NCI-H510A treated with DMSO at 0.1 percent for 48 hours (cell line): ENCODE measurements at regions not wholly inside any gene's neighbourhood (a gene's known extent, or its start where the extent isn't known, plus 50 kb on each side); places are given as distances from the start of the nearest gene placed in this dataset.
A peak's percentile ranks its signal among the peaks of the same experiment; 100 is the strongest.

ENCODE experiments used
- DNase-seq: peaks from one replicate; lab custom pipeline; 2025; lab: John Stamatoyannopoulos, UW

- peak; percentile 37 for DNase-seq
These were observed 244.0 kb upstream of the ZWINT start for GRCh38 chr10:56605051-56605450.

GRCh38 chr10:56604624-56605023 is 243.6 kb upstream of the ZWINT start:
- DNase-seq: no peak

GRCh38 chr10:56599201-56599600 is 238.1 kb upstream of the ZWINT start:
- DNase-seq: no peak

- no peak for DNase-seq
These were observed 235.2 kb upstream of the ZWINT start for GRCh38 chr10:56596257-56596656.

GRCh38 chr10:56593120-56593519 is 232.1 kb upstream of the ZWINT start:
- no peak for DNase-seq

DNA sequence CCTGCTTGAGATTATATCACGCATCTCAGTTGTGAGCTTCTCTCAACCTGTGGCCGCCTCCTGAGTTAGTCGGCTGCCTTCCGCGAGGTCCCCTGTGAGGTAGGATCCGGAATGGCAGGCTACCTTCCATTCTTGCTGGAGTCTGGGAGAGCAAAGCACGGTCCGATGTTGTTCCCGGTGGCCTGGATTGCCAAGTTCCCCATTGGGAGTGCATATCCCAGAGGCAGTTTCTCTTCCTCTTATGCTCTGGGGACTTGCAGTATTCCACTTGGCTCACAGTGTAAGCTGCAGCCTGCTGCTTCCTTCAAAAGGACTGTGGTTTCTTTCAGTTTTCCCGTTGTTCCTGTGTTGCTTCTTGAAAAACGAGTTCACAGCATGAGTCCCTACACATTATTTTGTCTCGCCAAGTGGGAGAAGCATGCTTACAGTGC is 225.4 kb upstream of the ZWINT start:
- no peak for DNase-seq

GRCh38 chr10:56585447-56586171 is 224.6 kb upstream of the ZWINT start:
- DNase-seq: no peak

DNA sequence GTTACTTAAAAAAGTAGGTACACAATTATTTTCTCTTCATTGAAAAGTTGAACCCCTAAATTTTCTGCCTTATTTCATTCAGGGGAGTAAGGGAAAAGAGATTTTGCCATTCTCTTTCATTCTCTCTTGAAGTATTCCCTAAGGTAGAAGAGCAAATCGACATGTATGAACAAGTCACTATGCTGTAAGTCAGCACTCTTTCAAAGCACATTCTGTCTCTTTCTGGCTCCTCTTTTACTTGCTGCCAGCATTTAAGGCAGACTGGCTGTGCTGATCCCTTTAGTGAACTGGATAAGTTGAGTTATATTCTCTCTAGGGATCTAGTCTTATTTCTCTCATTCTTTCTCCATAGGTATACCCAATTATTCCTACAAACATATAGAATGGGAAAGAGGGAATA is 222.3 kb upstream of the ZWINT start:
- DNase-seq: no peak

DNA sequence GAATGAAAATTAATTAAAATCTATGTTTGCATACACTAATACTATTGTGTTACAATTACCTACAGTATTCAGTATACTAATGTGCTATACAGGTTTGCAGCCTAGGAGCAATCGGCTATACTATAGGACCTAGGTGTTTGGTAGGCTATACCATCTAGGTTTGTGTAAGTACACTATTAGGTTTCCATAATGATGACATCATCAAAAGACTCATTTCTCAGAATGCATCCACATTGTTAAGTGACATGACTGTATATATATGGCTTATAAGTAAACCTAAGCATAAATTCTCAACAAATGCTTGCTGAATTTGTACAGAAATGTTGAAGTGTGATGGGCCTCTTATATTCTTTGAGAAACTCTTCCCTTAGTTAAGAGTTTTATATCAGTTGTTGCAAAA is 206.5 kb upstream of the ZWINT start:
- no peak for DNase-seq

DNA sequence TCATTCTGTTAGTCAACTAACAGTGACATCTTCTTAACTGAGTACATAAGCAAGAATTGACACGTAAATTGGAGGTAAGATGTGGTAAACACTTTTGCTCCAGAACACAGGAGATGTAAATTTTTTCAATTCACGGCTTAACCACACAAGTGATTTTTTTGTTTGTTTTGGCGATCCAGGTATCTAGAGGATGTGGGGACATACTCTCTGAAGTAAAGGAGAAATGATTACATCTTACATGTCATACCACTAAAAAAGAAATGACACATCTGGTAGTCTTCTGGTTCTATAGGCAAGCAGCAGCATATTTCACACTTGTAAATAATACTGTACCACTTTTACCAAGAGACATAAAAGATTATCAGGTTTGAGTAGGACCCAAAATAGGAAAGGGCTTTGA is 200.3 kb upstream of the ZWINT start:
- no peak for DNase-seq

DNA sequence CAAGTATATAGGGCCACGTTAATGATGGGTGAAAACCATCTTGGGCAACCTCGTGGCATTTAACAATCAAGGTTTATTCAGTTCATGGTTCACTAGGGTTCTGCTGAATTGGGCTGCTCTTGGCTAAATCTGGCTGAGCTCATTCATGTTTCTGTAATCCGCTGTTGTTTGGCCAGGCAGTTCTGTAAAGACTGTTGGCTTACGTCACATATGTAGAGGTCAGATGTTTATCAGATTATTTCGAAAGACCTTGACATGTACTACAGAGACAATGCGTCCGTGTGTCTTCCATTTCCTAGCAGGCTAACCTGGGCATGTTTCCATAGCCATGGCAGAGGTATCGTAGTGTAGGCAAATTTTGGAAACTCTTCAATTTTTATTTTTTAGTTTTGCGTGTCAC is 190.0 kb upstream of the ZWINT start:
- no peak for DNase-seq

DNA sequence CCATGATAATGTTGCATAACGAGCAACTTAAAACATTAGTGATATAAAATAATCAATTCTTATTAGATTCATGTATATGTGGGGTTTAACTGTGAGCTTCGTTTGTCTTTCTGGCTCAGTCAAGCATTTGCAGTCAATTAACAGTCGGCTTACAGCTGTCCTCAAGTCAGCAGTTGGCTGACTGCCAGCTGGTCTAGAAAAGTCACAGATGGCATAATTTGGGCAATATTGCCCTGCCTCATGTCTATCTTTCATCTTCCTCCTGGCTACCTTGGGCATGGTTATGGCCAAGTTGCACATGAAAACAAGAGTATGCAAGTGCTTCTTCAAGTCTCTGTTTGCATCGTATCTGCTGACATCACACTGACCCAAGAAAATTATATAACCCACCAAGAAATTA is 186.1 kb upstream of the ZWINT start:
- DNase-seq: peak; percentile 33

- DNase-seq: no peak
These were observed 176.9 kb upstream of the ZWINT start for GRCh38 chr10:56537984-56538383.

GRCh38 chr10:56522166-56522565 is 161.1 kb upstream of the ZWINT start:
- no peak for DNase-seq

DNA sequence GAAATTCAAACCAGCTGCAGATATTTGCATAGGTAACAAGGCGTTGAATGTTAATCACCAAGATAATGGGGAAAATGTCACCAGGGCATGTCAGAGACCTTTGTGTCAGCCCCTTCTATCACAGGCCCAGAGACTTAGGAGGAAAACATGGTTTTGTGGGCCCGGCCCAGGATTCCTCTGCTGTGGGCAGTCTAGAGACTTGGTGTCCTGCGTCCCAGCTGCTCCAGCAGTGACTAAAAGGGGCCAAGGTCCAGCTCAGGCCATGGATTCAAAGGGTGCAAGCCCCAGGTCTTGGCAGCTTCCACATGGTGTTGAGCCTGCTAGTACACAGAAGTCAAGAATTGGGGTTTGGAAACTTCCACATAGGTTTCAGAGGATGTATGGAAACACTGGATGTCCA is 147.5 kb upstream of the ZWINT start:
- DNase-seq: no peak

GRCh38 chr10:56507033-56507432 is 146.0 kb upstream of the ZWINT start:
- DNase-seq: no peak

DNA sequence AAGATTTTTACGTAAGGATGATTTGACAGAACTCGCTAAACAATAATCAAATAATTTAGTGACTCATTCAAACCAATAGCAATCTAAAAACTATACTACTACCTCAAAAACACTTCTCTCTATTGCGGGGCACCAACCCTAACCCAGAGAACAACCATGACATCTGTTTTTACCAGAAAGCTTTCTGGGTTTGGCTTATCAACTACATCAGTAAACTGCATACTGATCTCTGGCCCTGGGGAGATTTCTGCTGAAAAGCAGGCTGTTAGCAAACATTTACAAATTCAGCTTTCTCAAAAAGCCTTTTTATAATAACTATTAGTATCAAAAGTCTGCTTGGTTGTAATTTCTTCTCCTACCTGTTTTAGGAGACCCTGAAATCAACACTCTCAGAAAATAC is 144.5 kb upstream of the ZWINT start:
- DNase-seq: no peak

- DNase-seq: no peak
These were observed 135.1 kb upstream of the ZWINT start for GRCh38 chr10:56496186-56496486.

DNA sequence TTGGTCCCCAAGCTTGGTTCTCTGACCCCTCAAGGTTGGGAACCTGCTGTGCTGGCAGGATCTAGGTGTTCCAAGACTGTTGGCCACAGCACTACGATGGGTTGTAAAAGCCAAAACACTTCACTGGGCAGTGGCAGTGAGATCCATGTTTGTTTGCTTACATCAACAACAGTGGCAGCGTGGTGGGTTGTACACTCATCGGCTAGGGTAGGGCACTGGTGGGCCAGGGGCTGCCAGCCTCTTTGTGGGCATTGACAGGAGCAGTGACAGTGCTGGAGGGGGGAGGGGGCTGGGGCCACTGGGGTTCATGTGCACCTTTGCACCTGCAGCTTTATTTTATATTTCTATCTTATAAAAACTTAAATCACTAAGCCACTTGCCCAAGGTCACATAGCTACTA is 126.7 kb upstream of the ZWINT start:
- no peak for DNase-seq

- no peak for DNase-seq
These were observed 120.5 kb upstream of the ZWINT start for GRCh38 chr10:56481521-56482091.

DNA sequence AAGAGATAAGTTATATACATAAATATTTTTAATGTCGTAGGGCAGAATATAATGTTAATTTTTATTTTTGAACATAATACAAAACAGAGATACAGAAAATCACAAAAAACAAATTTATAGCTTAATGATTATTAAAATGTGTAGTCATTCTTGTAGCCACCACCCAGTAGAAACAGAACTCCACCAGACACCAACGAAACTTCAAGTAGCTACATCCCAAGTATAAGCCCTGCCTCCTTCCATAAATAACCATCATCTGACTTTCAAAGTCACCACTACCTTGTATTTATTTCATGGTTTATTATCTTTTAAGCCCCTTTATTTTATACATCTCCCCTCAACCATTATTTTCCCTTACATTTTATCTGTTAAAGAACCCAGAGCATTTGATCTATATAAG is 111.9 kb upstream of the ZWINT start:
- DNase-seq: no peak

GRCh38 chr10:56470701-56471100 is 109.6 kb upstream of the ZWINT start:
- no peak for DNase-seq

DNA sequence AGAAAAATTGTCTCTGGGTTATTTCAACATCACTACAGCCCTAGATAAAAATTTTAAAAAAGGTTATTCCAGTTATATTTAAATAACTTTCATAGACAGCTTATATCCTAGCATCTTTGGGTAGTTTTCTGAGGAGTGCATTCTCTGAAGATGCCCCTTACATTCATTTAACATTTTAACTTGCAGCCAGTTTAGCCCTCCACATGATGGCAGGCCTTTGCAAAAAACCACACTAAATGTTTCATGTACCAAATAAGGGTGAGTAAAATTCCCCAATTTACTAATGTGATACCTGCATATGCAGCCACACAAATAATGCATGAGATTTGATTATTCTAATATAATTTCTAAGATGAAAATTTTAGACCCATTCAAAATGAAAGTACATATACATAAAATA is 108.4 kb upstream of the ZWINT start:
- no peak for DNase-seq

DNA sequence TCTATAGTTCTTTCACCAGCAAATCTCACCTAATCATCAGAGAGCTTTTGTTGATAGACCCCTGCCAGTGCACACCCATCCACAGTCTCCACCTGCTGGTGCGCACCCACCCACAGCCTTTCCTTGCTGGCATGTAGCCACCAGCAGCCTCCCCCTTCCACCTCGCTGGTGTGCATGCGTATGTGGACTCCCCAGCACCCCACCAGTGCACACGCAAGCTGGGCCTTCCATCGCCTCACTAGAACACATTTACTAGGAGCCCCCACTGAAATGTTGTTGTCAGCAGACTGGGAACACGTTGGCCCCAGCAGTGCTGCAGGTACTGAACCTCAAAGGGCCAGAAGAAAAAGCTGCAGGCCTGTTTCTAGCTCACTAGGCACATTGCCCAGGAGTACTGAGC is 104.9 kb upstream of the ZWINT start:
- DNase-seq: no peak
